Testis (tissue), 2 donors: ENCODE measurements at regions not wholly inside any gene's neighbourhood (a gene's known extent, or its start where the extent isn't known, plus 50 kb on each side); places are given as distances from the start of the nearest gene placed in this dataset.

Experiments used
- CTCF ChIP-seq, 3 experiments: fragments of 450-650 bp in 2 of 3; fragments of 200-600 bp in 1 of 3; sonication (generic) in 1 of 3; IDR thresholded peaks; one replicate each; pipeline ENCODE4 v1.5.1; 2016 to 2019; ENCODE audit warnings: antibody characterized with exemption in 3 of 3, mild to moderate bottlenecking in 2 of 3, moderate library complexity in 1 of 3
- POLR2A ChIP-seq: fragments of 450-650 bp; IDR thresholded peaks from one replicate; pipeline ENCODE4 v1.6.1; 2017; ENCODE audit warnings: antibody characterized with exemption, mild to moderate bottlenecking, moderate library complexity

- TF ChIP-seq CTCF (IDR thresholded peaks at IDR 0.05) (no peak), POLR2A (no peak)
Observed at GRCh38 chr3:18124501-18124900, 300.6 kb downstream of the SATB1 start.
